DND-41 (cell line): ENCODE measurements at regions not wholly inside any gene's neighbourhood (a gene's known extent, or its start where the extent isn't known, plus 50 kb on each side); places are given as distances from the start of the nearest gene placed in this dataset.

Experiments
- ATAC-seq: fragments of 200-7000 bp; cut with Tn5 transposase; 3 replicates; pipeline ENCODE4 v1.9.1; 2021; ENCODE audit warnings: low read depth; ENCODE audit not compliant: insufficient read depth
- DNase-seq: peaks from one replicate; pipeline ENCODE4 v3.0.0-alpha.2; 2020
- H2AFZ ChIP-seq: 2 replicates; pipeline ENCODE4 v1.6.0; 2012; ENCODE audit warnings: low read depth, low read length
- H3K27ac ChIP-seq: 2 replicates; pipeline ENCODE4 v1.5.1; 2012; ENCODE audit warnings: low read length, inconsistent platforms
- H3K27me3 ChIP-seq: fragments of 200-600 bp; sonication (generic); 2 replicates; pipeline ENCODE4 v1.6.0; 2012; ENCODE audit warnings: low read length, mild to moderate bottlenecking, inconsistent platforms; ENCODE audit not compliant: insufficient read depth, poor library complexity
- H3K36me3 ChIP-seq: 2 replicates; pipeline ENCODE4 v1.5.1; 2012; ENCODE audit warnings: low read length, inconsistent platforms; ENCODE audit not compliant: insufficient read depth
- H3K4me1 ChIP-seq: 2 replicates; pipeline ENCODE4 v1.5.1; 2012; ENCODE audit warnings: mild to moderate bottlenecking, low read length; ENCODE audit not compliant: insufficient read depth
- H3K4me2 ChIP-seq: 2 replicates; pipeline ENCODE4 v1.6.0; 2012; ENCODE audit warnings: mild to moderate bottlenecking, moderate library complexity, low read length, inconsistent platforms; ENCODE audit not compliant: insufficient read depth
- H3K4me3 ChIP-seq, 2 experiments: fragments of 200-600 bp in 1 of 2; shearing (Covaris generic) in 1 of 2; 2 replicates each; pipeline ENCODE4 v1.5.1; 2012 to 2016; ENCODE audit warnings: inconsistent platforms in 2 of 2, low read length in 2 of 2, mild to moderate bottlenecking in 2 of 2, low read depth in 1 of 2, moderate library complexity in 1 of 2
- H3K79me2 ChIP-seq: 2 replicates; pipeline ENCODE4 v1.6.0; 2012; ENCODE audit warnings: low read length, inconsistent platforms; ENCODE audit not compliant: insufficient read depth
- H3K9ac ChIP-seq: 2 replicates; pipeline ENCODE4 v1.6.0; 2012; ENCODE audit warnings: low read depth, mild to moderate bottlenecking, inconsistent platforms, low read length, moderate library complexity
- H3K9me3 ChIP-seq: 2 replicates; pipeline ENCODE4 v1.5.1; 2012; ENCODE audit warnings: low read length, moderate library complexity, mild to moderate bottlenecking, inconsistent platforms; ENCODE audit not compliant: insufficient read depth, severe bottlenecking
- H4K20me1 ChIP-seq: 2 replicates; pipeline ENCODE4 v1.6.0; 2012; ENCODE audit warnings: low read length; ENCODE audit not compliant: insufficient read depth
- CTCF ChIP-seq: IDR thresholded peaks from 2 replicates; pipeline ENCODE4 v1.5.1; 2012; ENCODE audit warnings: borderline replicate concordance, low read length, moderate library complexity, mild to moderate bottlenecking; ENCODE audit not compliant: poor library complexity, severe bottlenecking; ENCODE audit errors: extremely low read depth
- EZH2 ChIP-seq: IDR thresholded peaks from 3 replicates; pipeline ENCODE4 v1.6.1; 2012; ENCODE audit warnings: borderline replicate concordance, low read depth, mild to moderate bottlenecking, moderate library complexity, low read length, inconsistent platforms; ENCODE audit not compliant: severe bottlenecking

DNA sequence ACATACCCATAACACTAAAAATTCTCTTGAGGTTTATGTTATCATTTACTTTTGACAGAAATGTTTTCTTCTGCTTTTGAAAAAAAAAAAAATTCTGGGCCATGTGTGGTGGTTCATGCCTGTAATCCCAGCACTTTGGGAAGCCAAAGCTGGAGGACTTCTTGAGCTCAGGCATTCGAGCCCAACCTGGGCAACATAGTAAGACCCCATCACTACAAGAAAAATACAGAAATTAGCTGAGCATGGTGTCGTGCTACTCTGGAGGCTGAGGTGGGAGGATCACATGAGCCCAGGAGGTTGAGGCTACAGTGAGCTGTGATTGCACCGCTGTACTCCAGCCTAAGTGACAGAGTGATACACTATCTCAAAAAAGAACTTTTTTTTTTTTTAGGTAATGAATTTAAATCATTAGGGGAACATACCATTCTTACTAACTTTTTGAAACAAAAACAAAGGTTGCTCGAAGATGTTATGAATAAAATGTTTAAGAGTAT lies 148.8 kb upstream of the DMRT1 start:
- Histone ChIP-seq H3K9ac (peak overlapping the region; percentile 30; the same call in 1 of the 2 replicates), H3K27ac (peak overlapping the region; percentile 72; the same call in 1 of the 2 replicates), H3K79me2 (no peaks in the 10 kb centered on the region)

GRCh38 chr9:693201-694091 lies 148.1 kb upstream of the DMRT1 start:
- H3K79me2 ChIP-seq, result no peaks in the 10 kb centered on the region
- peaks cover 27% of the 10 kb centered on the region for H3K4me1 ChIP-seq
- H3K4me3 ChIP-seq, result no peak overlapping the region
- peak overlapping the region; percentile 72 for H3K27ac ChIP-seq
- no peaks in the 10 kb centered on the region for H3K9me3 ChIP-seq
- H3K27me3 ChIP-seq, result no peaks in the 10 kb centered on the region
- peak overlapping the region; percentile 30; the same call in 1 of the 2 replicates for H3K9ac ChIP-seq
- ATAC-seq (peak; percentile 54; the same call in 1 of the 3 replicates), DNase-seq (no peak)
- no peaks in the 10 kb centered on the region for H4K20me1 ChIP-seq
- peak overlapping the region; percentile 17 for H2AFZ ChIP-seq
- peak overlapping the region; percentile 19; the same call in 1 of the 2 replicates for H3K4me2 ChIP-seq
- H3K36me3 ChIP-seq, result no peaks in the 10 kb centered on the region
- TF ChIP-seq CTCF (peak; percentile 29), EZH2 (no peak)

More for the DNA sequence above, 148.8 kb upstream of the DMRT1 start:
- peak overlapping the region; percentile 17; the same call in 1 of the 2 replicates for H2AFZ ChIP-seq
- no peaks in the 10 kb centered on the region for H3K9me3 ChIP-seq
- H3K36me3 ChIP-seq, result no peaks in the 10 kb centered on the region
- DNase-seq, result no peak
- TF ChIP-seq EZH2 (no peak), CTCF (no peak)
- no peak for ATAC-seq
- peaks cover 27% of the 10 kb centered on the region for H3K4me1 ChIP-seq
- H3K4me2 ChIP-seq, result no peak overlapping the region
- no peaks in the 10 kb centered on the region for H4K20me1 ChIP-seq
- no peak overlapping the region for H3K4me3 ChIP-seq
- H3K27me3 ChIP-seq, result no peaks in the 10 kb centered on the region

DNA sequence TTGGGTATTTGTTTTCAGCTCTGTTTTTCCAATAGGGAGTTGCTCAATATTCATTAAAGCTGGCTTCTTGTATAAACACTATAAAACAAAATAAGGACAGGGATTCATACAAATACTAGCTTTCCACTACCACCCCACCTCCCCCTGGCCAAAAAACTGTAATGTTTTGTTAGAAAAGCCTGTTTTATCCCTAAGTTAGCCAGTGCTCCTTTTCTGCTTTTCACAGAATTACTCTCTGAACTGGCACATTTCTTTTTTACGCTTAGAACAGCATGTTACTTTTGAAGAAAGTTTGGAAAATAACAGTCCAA lies 147.4 kb upstream of the DMRT1 start:
- no peaks in the 10 kb centered on the region for H4K20me1 ChIP-seq
- H3K36me3 ChIP-seq, result no peaks in the 10 kb centered on the region
- H2AFZ ChIP-seq, result 0 out of 2 replicates have a peak overlapping the region, but pooled peaks have one; percentile 17
- H3K27ac ChIP-seq, result peak overlapping the region; percentile 72; the same call in 1 of the 2 replicates
- H3K9me3 ChIP-seq, result no peaks in the 10 kb centered on the region
- ATAC-seq (no peak), DNase-seq (no peak)
- H3K4me3 ChIP-seq, result no peak overlapping the region
- no peak for TF ChIP-seq CTCF
- no peak for TF ChIP-seq EZH2
- H3K9ac ChIP-seq, result no peak overlapping the region
- no peaks in the 10 kb centered on the region for H3K27me3 ChIP-seq
- no peaks in the 10 kb centered on the region for H3K79me2 ChIP-seq
- no peak overlapping the region; the same call in 1 of the 2 replicates for H3K4me2 ChIP-seq
- H3K4me1 ChIP-seq, result peaks cover 27% of the 10 kb centered on the region
